GM10266 (cell line): ENCODE measurements at regions not wholly inside any gene's neighbourhood (a gene's known extent, or its start where the extent isn't known, plus 50 kb on each side); places are given as distances from the start of the nearest gene placed in this dataset.

ENCODE experiments used
- DNase-seq: peaks from one replicate; pipeline ENCODE4 v3.0.0; 2012; ENCODE audit errors: extremely low spot score
- TF ChIP-seq, protein P1 (sequence below): IDR thresholded peaks from 2 replicates; pipeline ENCODE4 v1.5.1; 2012; ENCODE audit warnings: mild to moderate bottlenecking, low read depth; ENCODE audit not compliant: control insufficient read depth, insufficient read depth; ENCODE audit errors: missing control alignments

DNA sequence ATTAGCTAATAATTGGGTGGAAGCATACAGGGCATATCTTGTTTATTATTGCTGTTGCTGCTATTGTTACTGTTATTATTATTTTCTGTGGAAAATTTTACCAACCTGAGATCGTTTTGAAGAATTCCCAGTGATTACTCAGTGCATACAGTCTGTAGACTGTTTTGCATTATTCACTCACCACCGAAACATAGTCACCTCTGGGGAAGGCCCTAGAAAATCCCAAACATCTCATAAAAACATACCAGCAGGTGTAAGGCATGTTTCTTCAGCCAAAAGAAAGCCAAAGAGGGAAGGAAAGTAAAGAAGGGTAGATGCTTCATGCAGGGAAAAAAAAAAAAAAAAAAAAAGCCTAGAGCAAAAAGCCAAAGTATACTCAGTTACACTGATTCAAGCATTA is 647.7 kb downstream of the BCL11A start:
- DNase-seq, result no peak
- TF ChIP-seq, protein P1, sequence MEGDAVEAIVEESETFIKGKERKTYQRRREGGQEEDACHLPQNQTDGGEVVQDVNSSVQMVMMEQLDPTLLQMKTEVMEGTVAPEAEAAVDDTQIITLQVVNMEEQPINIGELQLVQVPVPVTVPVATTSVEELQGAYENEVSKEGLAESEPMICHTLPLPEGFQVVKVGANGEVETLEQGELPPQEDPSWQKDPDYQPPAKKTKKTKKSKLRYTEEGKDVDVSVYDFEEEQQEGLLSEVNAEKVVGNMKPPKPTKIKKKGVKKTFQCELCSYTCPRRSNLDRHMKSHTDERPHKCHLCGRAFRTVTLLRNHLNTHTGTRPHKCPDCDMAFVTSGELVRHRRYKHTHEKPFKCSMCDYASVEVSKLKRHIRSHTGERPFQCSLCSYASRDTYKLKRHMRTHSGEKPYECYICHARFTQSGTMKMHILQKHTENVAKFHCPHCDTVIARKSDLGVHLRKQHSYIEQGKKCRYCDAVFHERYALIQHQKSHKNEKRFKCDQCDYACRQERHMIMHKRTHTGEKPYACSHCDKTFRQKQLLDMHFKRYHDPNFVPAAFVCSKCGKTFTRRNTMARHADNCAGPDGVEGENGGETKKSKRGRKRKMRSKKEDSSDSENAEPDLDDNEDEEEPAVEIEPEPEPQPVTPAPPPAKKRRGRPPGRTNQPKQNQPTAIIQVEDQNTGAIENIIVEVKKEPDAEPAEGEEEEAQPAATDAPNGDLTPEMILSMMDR, result no peak

DNA sequence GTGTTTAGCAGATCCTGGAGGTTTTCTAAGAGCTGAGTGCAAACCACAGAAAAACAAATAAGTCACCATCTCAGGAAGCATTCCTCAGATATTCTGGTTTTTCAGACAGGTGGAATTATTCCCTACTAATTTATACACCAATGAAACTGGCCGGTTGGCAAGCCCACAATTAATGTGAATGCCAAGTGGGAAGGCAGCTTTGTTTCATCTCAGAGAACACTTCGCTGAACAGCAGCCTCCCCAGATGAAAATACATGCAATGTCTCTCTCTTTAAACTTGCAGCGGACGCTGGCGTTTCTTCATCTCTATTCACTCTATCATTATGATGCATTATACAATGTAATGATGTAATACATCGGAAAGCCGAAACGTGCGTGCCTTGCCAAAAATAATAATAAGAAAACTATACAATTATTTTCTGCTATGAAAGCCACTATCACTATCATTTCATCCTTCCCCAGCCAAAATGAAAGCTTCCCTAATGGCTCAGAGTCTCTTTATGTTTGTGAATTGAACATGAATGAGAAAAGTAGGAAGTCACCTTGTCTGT is 649.4 kb downstream of the BCL11A start:
- TF ChIP-seq, protein P1, result no peak
- DNase-seq, result no peak

DNA sequence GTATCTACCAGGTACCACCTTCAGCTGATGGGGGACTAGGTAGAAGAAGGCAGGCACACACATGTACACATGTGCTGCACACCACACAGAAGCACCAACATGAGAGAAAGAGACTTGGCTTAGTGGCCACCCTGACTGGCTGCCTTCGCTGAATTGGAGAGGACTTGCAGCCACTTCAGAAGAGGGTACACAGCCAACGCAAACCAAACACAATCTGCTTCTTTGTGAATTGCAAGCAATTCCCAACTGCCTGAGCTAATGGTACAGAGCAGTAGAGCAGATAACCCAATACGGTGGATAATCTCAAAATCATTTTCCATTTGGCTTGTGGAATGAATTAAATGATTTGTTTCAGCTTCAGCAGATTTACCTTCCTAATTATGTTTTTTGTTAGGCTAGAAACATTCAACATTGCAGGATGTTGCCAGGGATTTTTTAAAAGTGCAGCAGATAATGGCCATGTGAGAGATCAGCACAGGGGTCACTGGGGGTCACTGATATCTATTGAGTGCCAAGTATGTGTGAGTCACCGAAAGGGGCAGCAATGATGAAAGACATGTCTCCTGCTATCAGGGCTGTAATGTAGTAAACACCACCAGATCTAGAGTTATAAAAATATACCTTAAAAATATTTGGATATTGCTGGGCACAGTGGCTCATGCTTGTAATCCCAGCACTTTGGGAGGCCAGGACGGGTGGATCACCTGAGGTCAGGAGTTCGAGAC is 652.6 kb downstream of the BCL11A start:
- no peak for DNase-seq
- TF ChIP-seq, protein P1, result no peak

DNA sequence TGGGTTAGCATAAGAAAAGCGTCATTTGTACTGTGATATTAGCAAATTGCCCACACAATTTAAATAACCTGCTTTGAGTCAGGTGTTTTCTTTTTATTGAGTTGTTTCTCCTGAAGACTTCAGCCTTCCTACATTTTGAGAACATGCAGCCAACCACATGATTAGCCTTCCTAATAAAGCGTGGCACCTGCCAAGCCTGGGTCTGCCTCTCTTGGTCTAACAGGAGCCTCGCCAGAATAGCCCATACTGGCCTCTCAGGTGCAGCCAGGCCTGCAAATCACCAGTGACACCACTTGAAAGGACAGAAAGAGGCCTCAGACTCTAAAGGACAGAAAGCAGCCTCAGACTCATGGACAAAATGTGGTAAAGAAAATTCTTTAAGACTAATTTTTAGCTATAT is 653.8 kb downstream of the BCL11A start:
- TF ChIP-seq, protein P1, result no peak
- DNase-seq, result no peak

DNA sequence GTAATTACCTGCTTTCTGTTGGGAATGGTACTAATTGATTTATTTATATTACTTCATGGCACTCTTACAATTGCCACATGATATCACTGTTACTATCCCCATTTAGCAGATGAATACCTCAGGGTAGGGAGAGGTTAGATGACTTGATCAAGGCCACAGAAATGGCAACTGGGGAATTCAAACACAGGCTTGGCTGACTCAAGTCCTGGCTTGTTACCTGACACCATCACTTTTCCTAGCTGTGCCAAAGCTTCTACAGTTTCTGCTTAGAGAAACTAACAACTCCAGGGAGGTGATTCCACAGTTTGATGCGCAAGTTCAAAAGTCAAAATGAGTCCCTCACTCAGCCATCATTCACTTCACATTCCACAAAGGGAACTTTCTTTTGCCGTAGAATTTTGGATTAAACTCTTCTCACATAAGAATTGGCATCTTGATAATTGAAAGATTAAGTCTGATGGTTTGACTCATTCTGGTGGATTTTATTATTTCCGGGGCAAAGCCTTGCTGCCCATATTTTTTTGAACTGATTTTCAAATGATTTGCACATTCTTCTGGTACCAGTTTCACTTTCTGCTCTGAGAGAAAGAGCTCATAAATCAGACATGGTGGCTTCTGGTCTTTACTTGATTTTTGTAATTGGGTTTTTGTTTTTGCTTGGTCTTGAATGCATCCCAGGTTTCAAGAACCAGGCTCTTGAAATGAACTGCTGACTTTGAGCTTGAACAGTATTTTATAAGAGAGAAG is 656.8 kb downstream of the BCL11A start:
- TF ChIP-seq, protein P1, result no peak
- DNase-seq, result no peak

DNA sequence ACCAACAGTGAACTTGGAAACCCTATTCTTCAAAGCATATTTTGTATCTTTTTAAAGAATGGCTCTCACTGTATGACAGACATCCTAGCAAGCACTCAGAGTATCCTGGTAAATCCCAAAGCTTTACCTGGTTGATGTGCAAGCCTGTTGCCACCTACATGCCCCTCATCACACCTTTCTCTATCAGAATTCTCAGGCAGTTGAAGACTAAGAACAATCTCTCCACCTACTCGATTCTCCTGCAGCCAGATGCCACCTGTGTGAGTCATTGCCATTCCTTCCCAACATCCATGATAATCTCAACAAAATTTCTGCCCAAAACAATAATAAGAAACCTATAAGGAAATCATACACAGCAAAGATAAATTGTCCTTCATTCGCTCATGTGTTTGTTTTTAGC is 659.8 kb downstream of the BCL11A start:
- no peak for DNase-seq
- TF ChIP-seq, protein P1, result no peak

DNA sequence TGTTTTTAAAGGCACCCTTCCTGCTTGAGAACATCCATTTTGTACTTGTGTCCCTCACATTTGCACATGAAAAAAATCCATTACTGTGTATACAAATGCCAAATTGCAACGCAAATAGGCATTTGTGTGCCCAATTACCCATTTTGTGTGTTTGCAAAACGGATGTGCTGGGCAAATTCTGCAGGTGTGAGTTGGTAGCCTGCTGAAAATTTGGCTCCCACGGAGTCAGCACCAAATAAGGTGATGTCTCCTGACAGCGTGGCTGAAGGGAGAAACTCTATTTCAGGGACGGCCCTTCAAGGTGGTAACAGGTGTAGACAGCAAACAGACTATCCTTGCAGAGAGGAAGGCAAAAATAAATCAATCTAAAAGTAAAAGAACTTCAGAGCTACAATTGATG is 661.1 kb downstream of the BCL11A start:
- DNase-seq, result no peak
- TF ChIP-seq, protein P1, result no peak
